ENCODE measurements at regions not wholly inside any gene's neighbourhood (a gene's known extent, or its start where the extent isn't known, plus 50 kb on each side); places are given as distances from the start of the nearest gene placed in this dataset.

DNA sequence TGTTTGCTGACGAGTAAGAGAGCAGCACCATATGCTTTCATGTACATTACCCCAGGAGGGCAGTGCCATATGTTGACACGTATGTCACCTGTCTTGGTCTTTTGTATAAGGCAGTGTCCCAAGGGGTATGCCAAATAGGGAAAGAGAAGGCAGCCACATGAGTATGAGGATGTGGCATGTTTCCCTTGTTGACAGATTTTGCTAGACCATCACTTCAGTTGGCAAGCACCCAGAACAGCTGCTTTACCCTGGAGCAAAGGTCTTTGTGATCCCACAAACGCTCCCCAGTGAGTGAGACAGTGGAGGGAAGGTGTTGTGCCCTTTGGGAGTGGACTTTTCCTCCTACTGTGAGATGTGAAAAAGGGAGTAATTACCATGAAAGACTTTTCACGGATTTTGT lies 350.1 kb downstream of the ETV1 start:
- TF ChIP-seq, protein P1, sequence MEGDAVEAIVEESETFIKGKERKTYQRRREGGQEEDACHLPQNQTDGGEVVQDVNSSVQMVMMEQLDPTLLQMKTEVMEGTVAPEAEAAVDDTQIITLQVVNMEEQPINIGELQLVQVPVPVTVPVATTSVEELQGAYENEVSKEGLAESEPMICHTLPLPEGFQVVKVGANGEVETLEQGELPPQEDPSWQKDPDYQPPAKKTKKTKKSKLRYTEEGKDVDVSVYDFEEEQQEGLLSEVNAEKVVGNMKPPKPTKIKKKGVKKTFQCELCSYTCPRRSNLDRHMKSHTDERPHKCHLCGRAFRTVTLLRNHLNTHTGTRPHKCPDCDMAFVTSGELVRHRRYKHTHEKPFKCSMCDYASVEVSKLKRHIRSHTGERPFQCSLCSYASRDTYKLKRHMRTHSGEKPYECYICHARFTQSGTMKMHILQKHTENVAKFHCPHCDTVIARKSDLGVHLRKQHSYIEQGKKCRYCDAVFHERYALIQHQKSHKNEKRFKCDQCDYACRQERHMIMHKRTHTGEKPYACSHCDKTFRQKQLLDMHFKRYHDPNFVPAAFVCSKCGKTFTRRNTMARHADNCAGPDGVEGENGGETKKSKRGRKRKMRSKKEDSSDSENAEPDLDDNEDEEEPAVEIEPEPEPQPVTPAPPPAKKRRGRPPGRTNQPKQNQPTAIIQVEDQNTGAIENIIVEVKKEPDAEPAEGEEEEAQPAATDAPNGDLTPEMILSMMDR (IDR thresholded peaks at IDR 0.05) = no peak
- TF ChIP-seq POLR2A (IDR thresholded peaks at IDR 0.05) = no peak
